NCI-H1436 (cell line): ENCODE measurements at regions not wholly inside any gene's neighbourhood (a gene's known extent, or its start where the extent isn't known, plus 50 kb on each side); places are given as distances from the start of the nearest gene placed in this dataset.
"Not testable (repeated sequence)": the region's sequence is repeated elsewhere in the genome, so short reads cannot be mapped to it uniquely, and the experiment has no call there.

Source experiments
- DNase-seq: peaks from one replicate; lab custom pipeline; 2025; lab: John Stamatoyannopoulos, UW

DNA sequence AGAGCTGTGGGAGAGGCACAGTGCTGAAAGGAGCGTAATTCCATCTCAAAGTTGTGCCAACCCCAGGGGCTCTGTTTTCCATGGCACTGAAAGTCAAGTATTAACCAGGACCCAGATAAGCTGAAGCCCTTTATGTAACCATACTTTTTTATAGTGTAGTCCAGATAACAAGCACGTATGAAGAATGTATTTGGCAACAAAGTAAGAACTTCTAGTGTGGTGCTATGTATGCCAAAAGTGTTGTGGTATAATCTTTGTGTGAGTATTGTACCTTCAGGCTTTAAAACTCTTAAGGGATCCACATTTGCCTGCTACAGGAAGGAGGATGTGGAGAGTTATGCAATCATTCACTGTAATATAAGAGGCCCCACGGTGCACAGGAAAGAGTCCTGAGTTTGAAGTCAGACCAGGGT, 129.4 kb downstream of the IBTK start:
- no peak for DNase-seq

DNA sequence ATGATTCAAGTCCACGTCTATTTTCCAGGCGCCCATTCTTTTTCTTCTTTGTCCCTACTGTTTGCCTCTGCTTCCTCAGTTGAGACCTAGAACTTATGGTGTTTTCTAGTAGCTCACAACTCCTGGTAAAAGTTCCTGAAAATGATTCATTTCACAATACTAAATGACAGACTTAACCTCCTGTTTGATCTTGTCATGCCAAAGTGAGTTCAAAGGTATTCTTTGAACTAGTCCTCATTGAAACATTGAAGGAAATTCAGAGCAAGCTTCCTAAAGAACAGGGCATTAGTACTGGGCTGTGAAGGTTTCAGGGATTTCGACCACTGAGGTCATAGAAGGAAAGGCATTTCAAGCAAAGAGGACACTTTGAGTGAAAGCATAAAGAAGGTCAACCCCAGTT, 132.8 kb downstream of the IBTK start:
- no peak for DNase-seq

DNA sequence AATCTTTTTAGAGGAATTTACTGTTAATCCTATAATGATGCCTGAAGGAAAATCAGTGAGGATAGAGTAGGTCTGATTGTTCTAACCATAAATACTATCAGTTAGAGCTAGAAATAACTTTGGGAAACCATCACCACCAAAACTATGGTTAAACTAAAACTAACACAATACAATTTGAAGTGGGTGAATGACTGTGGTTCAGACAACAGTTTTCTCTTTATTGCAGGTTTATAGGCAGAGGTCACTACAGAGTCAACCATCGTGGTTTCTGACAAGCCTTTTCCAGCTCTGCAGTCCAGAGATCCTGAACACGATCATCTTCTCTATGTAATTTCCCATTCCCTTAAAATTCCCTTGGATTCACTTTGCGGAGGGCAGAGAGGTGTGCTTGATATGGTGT, 134.3 kb downstream of the IBTK start:
- DNase-seq, result no peak

DNA sequence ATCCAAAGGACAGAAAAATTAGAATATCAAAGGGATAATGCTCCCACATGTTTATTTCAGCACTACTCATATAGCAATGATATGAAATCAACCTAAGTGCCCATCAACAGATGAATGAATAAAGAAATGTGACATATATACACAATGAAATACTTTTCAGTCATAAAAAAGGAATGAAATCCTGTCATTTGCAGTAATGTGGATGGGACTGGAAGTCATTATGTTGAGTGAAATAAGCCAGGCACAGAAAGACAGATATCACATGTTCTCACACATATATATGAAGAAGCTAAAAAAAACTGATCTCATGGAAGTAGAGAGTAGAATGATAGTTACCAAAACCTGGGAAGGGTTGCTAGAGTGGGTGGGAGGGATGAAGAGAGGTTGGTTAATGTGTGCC, 135.7 kb downstream of the IBTK start:
- no peak for DNase-seq

DNA sequence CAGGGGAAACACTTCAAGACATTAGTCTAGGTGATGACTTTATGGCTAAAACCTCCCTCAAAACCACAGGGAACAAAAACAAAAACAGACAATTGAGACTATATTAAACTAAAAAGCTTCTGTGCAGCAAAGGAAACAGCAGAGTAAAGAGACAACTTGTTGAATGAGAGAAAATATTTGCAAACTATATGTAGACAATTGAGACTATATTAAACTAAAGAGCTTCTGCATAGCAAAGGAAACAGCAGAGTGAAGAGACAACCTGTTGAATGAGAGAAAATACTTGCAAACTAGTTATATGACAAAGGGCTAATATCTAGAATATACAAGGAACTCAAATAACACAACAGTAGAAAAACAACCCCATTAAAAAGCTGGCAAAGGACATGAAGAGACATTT, 136.4 kb downstream of the IBTK start:
- no peak for DNase-seq

DNA sequence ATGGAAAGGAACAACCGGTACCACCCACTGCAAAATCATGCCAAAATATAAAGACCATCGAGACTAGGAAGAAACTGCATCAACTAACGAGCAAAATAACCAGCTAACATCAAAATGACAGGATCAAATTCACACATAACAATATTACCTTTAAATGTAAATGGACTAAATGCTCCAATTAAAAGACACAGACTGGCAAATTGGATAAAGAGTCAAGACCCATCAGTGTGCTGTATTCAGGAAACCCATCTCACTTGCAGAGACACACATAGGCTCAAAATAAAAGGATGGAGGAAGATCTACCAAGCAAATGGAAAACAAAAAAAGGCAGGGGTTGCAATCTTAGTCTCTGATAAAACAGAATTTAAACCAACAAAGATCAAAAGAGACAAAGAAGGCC, 144.4 kb downstream of the IBTK start:
- DNase-seq, result not testable (repeated sequence)

DNA sequence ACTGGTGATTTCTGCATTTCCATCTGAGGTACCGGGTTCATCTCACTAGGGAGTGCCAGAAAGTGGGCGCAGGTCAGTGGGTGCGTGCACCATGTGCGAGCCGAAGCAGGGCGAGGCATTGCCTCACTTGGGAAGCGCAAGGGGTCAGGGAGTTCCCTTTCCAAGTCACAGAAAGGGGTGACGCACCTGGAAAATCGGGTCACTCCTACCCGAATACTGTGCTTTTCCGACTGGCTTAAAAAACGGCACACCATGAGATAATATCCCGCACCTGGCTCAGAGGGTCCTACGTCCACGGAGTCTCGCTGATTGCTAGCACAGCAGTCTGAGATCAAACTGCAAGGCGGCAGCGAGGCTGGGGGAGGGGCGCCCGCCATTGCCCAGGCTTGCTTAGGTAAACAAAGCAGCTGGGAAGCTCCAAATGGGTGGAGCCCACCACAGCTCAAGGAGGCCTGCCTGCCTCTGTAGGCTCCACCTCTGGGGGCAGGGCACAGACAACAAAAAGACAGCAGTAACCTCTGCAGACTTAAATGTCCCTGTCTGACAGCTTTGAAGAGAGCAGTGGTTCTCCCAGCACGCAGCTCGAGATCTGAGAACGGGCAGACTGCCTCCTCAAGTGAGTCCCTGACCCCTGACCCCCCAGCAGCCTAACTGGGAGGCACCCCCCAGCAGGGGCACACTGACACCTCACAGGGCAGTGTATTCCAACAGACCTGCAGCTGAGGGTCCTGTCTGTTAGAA, 146.0 kb downstream of the IBTK start:
- DNase-seq, result not testable (repeated sequence)

DNA sequence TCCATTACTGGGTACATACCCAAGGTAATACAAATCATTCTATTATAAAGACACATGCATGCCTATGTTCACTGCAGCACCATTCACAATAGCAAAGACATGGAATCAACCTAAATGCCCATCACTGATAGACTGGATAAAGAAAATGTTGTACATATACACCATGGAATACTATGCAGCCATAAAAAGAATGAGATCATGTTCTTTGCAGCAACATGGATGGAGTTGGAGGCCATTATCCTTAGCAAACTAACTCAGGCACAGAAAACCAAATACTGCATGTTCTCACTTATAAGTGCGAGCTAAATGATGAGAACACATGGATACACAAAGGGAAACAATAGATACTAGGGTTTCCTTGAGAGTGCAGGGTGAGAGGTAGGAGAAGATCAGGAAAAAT, 146.8 kb downstream of the IBTK start:
- not testable (repeated sequence) for DNase-seq

DNA sequence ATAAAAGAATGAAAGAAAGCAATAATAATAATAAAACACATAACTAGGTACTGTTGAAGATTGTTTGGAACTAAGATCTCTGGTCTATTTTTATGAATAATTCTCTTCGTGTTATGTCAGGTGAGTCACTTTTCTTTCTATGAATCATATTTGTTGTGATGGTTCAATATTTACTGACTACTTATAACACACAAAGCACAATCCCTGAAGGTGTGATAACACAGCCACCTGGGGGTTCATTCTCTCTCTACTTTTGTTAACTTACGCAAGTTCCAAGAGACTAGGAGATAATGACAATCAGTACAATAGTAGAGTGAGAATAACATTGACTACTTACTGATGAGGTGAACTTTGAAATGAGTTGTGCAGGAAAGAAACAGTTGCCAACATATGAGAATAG, 149.9 kb downstream of the IBTK start:
- DNase-seq, result no peak

DNA sequence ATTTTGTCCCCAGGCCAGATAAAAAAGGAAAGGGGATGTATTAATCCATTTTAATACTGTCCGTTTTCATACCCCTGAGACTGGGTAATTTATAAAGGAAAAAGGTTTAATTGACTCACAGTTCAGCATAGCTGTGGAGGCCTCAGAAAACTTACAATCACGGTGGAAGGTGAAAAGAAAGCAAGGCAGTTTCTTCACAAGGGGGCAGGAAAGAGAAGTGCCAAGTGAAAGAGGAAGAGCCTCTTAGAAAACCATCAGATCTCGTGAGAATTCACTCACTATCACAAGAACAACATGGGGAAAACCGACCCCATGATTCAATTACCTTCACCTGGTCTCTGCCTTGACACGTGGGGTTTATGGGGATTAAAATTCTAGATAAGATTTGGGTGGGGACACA, 152.5 kb downstream of the IBTK start:
- DNase-seq, result no peak

DNA sequence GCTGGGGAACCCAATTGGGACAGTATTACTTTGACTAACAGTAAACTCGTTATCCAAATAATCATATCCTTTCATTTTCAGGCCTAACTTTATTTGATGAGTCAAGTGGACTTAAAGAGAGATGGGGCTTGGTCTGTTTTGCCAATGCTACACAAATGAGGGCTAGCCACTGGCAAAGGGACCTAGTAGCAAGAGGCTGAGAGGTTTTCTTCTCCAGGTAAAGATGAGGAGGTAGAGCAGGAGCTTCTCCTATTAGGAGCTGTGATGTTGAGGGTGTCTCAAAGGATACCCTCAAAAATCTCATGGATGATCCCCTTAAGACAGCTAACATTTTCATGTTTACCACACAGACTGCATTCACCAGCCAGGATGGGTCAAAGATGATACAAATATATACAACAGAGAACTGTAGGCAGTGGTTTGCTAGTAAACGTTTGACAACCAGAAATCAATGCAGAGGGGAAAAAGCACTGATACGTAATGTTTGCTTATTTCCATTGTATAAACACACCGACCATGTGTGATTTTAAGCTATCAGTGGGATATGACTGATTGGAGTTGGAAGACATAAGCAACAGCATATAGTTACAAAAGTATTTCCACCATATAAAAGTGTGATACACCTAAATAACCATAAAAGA, 153.3 kb downstream of the IBTK start:
- DNase-seq, result no peak

DNA sequence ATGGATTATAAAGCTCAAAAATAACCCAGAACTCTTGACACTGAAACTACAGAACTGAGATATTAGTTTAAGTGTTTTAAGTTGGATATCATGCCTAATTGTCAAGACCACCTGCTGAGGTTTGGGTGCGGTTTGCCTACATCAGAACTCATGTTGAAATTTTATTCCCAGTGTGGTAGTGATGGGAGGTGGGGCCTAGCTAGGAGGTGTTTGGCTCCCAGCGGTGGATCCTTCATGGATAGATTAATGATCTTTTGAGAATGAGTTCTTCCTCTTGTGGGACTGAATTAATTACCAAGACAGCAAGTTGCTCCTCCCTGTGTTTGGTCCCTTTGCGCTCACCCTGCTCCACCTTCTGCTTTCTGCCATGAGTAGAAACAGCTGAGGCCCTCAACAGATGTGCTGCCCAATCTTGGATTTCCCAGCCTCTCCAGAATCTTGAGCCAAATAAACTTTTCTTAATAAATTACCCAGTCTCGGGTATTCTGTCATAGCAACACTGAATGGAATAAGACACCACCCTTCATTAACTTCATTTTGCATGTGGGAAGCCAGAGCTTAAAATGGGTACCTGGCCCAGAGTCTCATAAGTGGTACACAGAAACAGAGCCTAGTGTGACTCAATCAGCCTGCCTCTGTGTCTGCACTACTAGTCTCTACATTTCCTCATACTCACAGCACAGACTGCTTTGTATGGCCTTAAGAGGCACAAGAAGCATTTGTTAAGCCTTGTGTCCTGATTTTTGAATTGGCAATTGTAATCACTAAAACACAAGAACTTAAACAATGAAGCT, 158.4 kb downstream of the IBTK start:
- DNase-seq, result no peak

DNA sequence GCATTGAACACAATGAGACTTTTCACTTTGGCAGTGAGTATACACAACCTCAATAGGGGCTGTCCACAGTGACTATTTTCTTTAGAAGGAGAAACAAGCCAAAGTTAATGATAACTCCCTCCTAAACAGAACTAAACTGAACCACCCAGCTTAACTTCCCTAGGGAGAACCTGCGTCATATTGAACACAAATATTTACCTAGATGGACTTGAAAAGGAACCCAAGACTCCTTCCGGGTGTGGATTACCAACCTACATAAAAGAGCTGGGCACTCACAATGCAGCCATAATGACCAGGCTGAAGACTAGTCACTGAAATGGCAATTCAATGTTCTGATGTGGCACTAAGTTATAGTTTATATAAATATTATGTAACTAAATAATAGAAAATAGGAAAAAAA, 160.6 kb downstream of the IBTK start:
- no peak for DNase-seq

DNA sequence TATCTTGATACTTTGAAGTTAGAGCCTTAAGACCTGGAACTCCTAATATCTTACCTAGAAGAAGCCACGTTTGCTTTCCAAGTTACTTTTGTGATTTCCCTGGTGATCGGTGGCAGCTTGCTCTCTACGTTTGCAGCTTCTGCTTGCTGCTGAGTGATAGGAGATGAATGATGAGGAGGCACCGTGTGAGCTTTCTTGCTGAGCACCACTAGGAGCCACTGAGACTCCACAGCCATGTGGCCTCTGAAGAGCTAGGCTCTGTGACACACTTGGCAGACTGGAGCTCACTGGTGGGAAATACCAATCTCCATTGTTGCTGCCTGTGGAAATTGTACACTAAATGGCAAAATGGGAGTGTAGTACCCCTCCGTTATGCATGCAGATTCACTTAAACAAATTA, 161.8 kb downstream of the IBTK start:
- DNase-seq, result no peak

DNA sequence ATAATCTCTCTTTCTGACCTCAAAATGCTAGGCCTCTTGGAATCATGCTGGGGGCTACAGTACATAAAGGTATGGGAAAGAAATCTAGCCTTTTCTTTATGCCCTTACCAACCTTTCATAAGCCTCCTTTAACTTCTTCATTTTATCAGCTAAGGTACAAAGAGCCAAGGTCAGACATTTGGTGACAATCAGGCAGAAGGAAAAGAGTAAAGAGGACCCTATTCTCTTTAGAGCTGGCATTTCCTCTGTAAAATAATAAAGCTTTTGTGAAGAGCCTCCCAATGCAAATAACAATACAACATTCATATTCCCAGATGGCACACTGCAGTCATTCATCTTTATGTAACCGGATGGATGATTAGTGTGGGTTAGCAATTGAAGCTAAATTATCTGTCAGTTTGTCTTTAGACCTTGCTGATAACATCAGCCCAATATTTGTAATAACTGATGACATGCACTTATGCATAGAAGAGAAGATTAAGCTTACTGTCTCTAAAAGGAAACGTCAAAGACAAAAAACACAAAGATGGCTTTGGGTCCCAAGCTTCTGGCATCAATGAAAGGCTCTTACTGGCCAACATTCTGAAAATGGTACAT, 163.1 kb downstream of the IBTK start:
- no peak for DNase-seq

DNA sequence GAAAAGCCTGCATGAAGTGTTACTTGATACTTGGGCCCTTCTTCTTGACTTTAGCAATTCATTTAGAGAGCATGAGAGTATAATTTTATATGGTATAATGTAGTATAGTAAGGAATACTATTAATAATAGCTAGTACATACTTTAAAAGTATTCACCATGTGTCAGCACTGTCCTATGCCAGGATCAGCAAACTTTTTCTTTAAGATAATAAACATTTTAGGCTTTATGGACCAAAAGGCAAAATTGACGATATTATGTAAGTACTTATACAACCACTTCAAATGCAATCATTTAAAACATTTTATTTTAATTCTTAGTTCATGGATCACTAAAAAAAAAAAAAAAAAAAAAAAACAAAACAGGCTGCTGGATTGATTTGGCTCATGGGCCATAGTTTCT, 163.9 kb downstream of the IBTK start:
- no peak for DNase-seq

DNA sequence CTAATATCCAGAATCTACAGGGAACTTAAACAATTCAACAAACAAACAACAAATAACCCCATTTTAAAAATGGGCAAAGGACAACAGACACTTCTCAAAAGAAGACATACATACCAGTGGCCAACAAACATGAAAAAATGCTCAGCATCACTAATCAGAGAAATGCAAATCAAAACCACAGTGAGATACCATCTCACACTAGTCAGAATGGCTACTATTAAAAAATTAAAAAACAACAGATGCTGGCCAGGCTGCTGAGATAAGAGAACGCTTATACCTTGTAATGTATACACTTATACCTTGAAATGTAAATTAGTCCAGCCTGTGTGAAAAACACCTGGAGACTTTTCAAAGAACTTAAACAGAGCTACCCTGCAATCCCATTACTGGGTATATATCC, 166.8 kb downstream of the IBTK start:
- no peak for DNase-seq

DNA sequence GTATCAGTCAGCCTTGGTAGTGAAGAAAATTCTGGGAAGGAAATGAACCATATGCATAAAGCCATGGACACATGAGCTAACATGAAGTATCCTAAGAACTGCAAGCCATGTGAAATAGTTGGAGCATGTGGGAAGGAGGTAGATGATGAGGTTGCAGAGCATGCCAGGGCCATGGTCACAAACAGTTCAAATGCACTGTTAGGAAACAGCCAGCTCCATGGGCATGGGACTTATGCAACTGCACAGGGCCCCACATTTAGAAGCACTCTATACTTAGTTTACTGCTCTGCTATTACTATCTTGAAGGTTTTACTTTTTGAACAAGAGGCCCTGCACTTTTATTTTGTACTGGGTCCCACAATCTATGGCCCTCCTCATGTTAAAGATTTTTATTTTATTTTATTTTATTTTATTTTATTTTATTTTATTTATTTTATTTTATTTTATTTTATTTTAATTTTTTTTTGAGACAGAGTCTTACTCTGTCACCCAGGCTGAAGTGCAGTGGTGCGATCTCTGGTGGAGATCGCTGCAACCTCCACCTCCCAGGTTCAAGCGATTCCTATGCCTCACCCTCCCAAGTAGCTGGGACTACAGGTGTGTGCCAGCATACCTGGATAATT, 169.1 kb downstream of the IBTK start:
- DNase-seq, result no peak

DNA sequence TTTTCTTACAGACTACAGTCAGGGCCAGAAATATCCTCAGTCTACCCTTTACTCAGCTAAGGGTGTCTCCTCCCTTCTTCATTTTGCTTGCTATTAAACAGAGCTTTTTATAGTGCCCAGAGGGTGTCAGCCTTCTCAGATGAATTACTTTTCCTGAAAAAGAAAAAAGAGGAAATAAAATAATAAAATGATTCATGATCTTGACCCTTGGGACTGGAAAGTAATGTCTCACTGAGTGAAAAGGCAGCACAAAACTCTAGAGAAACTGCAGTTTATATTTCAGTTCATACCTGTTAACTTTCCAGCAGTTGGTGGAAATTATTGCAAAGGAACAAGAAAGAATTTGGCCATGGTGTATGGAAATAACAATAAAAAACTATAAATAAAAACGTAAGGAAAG, 170.6 kb downstream of the IBTK start:
- DNase-seq, result no peak

DNA sequence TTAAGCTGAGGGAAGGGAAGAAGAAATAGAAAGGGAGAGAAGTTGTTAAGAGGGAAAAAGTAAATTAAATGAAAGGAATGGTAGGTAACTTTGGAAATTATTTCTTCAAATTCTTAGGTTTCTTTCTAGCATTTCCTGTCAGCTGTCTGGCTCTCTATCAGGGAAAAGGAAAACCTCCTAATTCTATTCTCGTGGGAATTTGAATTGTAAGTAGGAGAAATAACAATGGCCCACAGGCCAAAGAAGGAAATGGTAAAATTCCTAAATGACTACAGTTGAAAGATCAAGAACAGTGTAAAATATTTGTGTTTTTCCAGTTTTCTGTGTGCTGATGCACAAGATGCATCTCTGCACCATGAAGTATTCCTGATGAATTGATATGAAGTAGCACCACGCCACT, 173.0 kb downstream of the IBTK start:
- no peak for DNase-seq

DNA sequence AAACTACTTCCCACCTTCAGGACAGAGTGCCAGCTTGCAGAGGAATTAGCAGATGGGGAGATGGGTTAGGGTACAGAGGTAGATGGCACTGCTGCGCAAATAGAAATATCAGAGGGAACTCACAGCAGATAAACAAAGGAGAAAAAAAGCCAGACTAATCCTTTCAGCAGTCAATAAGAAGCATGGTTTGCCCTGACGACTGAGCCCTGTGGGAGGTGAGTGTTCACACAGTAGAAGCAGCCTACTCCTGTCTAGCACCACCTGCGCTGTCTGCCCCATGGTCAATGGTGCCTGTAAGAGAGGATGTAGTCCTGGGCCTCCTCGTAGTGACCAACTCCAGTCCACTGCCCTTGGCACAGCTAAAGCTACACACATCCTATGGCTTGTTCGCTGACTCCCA, 174.1 kb downstream of the IBTK start:
- no peak for DNase-seq

DNA sequence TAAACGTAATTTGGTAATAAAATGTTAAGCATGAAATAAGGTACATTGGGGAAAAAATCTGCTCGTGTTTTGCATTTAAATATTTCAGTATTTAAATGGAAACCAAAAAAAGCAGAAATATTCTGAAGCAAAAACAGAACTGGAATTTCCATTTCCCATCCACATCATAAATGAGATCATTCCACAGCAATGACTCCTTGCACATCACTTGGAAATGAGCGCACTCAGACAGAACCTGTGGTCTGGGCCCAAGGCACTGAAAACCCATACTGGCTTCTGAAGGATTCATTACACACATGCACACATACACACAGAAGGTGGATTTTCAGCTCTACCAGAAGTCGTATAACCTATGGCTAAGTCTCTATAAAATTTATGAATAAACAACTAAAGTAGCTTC, 174.8 kb downstream of the IBTK start:
- no peak for DNase-seq
